22Rv1 (cell line): ENCODE measurements at regions not wholly inside any gene's neighbourhood (a gene's known extent, or its start where the extent isn't known, plus 50 kb on each side); places are given as distances from the start of the nearest gene placed in this dataset.

Experiments
- H3K27ac ChIP-seq: fragments of 450-650 bp; 2 replicates; pipeline ENCODE4 v1.5.1; 2017
- ZFX ChIP-seq: fragments of 450-650 bp; IDR thresholded peaks from 2 replicates; pipeline ENCODE4 v1.6.1; 2017; ENCODE audit warnings: antibody characterized with exemption, borderline replicate concordance
- TF ChIP-seq, protein P1 (sequence below): fragments of 450-650 bp; IDR thresholded peaks from 2 replicates; pipeline ENCODE4 v1.5.1; 2017; ENCODE audit warnings: mild to moderate bottlenecking

DNA sequence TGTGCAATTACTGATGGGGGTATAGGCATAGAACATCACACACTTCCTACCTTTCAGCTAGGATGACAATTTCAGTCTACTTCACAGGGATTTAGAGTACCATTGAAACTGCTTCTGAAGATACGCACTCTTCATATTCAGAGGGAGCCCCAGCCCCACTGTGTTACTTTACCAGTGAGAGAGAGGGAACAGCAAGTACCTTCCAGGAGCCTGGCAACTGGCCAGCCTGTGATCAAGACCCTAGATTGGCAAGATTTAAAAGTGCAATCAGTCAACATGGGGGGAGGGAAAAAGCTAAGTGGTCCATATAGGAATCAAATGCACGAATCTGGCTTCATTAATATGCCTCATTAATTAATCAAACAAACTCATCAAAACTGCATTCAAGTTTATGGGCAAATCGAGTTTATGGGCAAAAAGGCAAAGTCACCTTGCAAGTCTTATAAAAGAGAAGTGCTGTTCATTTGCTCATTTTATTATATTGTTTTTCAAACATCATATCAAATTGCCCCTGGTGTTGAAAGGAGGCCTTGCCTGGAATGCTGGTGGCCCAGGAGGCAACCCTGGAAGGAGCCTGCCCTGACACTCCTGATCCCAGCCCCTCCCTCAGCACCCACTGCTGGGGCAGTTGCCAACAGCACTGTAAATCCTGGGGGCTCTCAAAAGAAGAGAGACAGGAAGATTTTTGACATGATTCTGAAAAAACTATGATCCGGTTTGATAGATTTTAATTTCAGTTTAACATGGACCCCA is 184.9 kb upstream of the DPT start:
- no peak overlapping the region for H3K27ac ChIP-seq
- TF ChIP-seq, protein P1, sequence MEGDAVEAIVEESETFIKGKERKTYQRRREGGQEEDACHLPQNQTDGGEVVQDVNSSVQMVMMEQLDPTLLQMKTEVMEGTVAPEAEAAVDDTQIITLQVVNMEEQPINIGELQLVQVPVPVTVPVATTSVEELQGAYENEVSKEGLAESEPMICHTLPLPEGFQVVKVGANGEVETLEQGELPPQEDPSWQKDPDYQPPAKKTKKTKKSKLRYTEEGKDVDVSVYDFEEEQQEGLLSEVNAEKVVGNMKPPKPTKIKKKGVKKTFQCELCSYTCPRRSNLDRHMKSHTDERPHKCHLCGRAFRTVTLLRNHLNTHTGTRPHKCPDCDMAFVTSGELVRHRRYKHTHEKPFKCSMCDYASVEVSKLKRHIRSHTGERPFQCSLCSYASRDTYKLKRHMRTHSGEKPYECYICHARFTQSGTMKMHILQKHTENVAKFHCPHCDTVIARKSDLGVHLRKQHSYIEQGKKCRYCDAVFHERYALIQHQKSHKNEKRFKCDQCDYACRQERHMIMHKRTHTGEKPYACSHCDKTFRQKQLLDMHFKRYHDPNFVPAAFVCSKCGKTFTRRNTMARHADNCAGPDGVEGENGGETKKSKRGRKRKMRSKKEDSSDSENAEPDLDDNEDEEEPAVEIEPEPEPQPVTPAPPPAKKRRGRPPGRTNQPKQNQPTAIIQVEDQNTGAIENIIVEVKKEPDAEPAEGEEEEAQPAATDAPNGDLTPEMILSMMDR: no peak
- no peak for TF ChIP-seq ZFX

DNA sequence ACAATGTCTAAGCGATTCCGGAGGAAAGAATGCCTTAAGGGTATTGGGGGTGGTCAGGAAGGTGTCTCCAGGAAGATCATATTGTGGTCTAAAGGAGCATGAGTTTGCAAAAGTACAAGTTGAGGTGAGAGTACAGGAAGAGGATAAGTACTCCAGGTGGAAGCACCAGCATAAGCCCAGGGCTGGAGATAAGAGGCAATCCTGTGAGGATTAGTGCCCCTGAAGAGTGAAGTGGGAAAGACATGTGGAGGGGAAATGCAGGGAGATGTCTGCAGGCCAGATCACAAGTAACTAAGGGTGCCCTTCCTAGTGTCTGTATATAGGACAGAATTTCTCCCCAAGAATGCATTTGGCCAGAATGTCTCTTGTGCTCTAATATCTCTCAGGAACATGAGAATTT is 188.3 kb upstream of the DPT start:
- TF ChIP-seq, protein P1: no peak
- TF ChIP-seq ZFX: no peak
- no peak overlapping the region for H3K27ac ChIP-seq

DNA sequence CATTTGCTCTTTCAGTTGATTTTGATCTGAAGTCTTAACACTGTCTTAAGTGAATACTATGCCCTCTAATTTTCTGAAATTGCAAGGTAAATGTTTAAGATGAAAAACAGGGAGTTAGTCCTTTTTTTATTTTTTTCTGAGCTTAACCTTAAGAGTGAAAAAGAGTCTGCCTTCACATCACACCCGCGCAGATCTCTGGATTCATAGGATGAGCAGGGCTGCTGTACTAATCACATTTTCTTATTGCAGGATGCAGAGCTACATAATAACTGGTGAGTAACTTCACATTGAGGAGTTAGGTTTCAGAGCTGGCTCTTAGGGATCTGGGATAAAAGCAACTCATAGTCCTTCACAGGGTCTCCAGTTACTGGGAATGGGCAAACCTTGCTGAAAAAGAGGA is 188.7 kb upstream of the ATP1B1 start:
- H3K27ac ChIP-seq: no peak overlapping the region
- TF ChIP-seq, protein P1: no peak
- no peak for TF ChIP-seq ZFX

DNA sequence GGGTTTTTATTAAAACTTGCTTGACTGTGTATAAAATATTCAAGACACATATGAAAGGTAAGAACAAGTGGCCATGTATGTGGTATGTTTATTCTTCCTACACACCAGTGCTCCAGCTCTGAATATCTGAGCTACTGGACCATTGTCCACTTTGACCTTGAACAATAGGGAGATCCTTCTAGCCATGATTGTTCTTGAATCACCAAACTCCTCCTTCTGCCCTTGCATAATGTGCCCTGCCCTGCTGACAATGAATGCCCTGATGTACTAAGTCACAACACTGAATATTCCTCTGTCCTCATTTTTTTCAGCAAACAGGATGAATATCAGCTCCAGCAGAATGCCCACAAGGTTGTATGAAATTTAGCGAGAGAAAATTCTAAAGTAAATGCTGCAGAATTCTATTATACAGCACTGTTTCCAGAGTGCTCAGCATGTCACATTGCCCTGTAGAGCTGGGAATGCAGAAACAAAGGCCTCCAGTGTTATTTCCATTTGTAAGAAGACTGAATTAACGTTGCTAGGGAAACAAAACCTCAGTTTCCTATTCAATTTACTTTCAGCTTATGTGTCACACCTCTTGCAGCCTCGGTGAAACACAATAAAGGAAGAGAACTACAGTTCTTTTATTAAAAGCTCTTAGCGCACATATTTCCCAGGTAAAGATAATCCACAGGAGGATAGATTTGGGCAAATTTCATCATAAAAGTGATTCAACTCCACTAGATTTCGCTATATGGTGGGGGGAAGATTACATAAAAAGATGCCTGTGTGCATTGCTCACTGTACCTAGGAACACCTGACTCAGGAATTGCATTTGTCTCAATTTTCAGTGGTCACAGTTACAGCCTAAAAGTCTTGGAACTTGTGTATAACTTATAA is 187.4 kb upstream of the ATP1B1 start:
- no peak for TF ChIP-seq ZFX
- TF ChIP-seq, protein P1: no peak

DNA sequence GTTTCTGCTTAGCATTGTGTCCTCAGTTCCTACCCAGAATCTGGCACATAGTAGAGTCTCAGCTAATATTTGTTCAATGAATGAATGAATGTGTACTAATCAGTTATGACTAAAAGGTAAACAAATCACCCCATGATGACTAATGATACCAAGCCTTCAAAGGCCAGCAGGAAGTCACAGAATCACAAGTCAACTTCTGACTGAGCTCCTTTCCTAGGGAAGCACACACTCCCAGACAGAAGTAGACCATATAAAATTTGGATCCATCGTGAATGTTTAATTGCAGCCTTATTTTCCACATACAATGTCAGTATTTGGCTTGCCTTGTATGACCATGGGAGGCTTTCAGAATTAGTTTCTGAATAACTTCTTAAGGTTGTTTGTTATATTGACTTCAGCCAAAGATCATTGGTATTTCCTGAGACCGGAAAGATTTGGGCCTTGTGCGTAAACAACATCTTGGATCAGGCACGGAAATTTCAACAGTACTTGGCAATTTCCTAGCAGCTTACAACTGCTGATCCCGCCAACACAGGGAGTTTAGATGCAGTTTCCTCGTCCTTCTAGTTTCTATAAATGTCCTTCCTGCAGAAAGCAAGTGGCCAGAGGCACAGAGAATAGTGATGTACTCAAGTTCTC is 185.9 kb upstream of the ATP1B1 start:
- H3K27ac ChIP-seq: peak overlapping the region; percentile 37
- TF ChIP-seq, protein P1: no peak
- TF ChIP-seq ZFX: no peak

More for the DNA sequence above, 187.4 kb upstream of the ATP1B1 start:
- no peak overlapping the region for H3K27ac ChIP-seq

DNA sequence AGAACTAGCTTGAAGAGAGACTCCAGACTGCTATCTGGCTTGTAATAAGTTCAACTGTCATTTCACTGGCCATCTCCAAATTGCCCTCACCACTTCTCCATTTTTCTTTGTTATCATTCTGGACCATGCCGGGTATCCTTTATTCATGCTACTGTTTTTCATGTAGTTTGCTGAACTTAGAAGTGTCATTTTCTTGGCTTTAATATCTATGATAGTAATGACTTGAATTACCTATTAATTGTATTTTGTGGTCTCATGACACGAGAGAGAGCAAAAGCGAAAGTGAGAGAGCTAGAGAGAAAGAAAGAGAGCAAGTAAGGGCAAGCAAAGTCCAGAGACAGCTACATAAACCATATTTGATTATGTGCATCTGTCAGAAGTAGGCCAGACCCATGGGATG is 184.9 kb upstream of the ATP1B1 start:
- TF ChIP-seq ZFX: no peak
- TF ChIP-seq, protein P1: no peak
- H3K27ac ChIP-seq: no peak overlapping the region
